H9 (cell line): ENCODE measurements at regions not wholly inside any gene's neighbourhood (a gene's known extent, or its start where the extent isn't known, plus 50 kb on each side); places are given as distances from the start of the nearest gene placed in this dataset.

ENCODE experiments used
- DNase-seq: peaks from one replicate; pipeline ENCODE4 v3.0.0-alpha.2; 2017
- H2AFZ ChIP-seq: one replicate; pipeline ENCODE4 v1.6.1; 2013; ENCODE audit warnings: mild to moderate bottlenecking, low read length, control low read depth, moderate library complexity
- H2AK5ac ChIP-seq: 2 replicates; pipeline ENCODE4 v1.6.1; 2013; ENCODE audit warnings: low read length, control low read depth, mixed read lengths; ENCODE audit not compliant: insufficient read length
- H2BK120ac ChIP-seq: one replicate; pipeline ENCODE4 v1.6.1; 2013; ENCODE audit warnings: low read depth, mild to moderate bottlenecking, low read length, control low read depth, inconsistent platforms; ENCODE audit not compliant: poor library complexity, severe bottlenecking
- H2BK12ac ChIP-seq: 2 replicates; pipeline ENCODE4 v1.6.1; 2013; ENCODE audit warnings: low read length, control low read depth, mixed read lengths, low read depth; ENCODE audit not compliant: insufficient read length
- H2BK15ac ChIP-seq: 2 replicates; pipeline ENCODE4 v1.6.1; 2013; ENCODE audit warnings: low read depth, low read length, control low read depth
- H2BK20ac ChIP-seq: one replicate; pipeline ENCODE4 v1.6.1; 2013; ENCODE audit warnings: low read depth, mild to moderate bottlenecking, low read length, control low read depth, inconsistent platforms; ENCODE audit not compliant: poor library complexity, severe bottlenecking
- H2BK5ac ChIP-seq: 2 replicates; pipeline ENCODE4 v1.6.1; 2013; ENCODE audit warnings: low read length, control low read depth, mixed read lengths; ENCODE audit not compliant: insufficient read length
- H3K14ac ChIP-seq: 2 replicates; pipeline ENCODE4 v1.6.1; 2013; ENCODE audit warnings: low read length, control low read depth; ENCODE audit not compliant: insufficient read depth
- H3K18ac ChIP-seq: 2 replicates; pipeline ENCODE4 v1.6.1; 2013; ENCODE audit warnings: low read depth, mild to moderate bottlenecking, mixed read lengths, low read length, control low read depth; ENCODE audit not compliant: insufficient read length
- H3K23ac ChIP-seq: 2 replicates; pipeline ENCODE4 v1.6.1; 2013; ENCODE audit warnings: low read length, control low read depth, mixed read lengths, low read depth; ENCODE audit not compliant: insufficient read length
- H3K23me2 ChIP-seq: 2 replicates; pipeline ENCODE4 v1.6.1; 2013; ENCODE audit warnings: low read depth, mild to moderate bottlenecking, mixed read lengths, low read length, control low read depth; ENCODE audit not compliant: insufficient read length, poor library complexity, severe bottlenecking
- H3K27ac ChIP-seq: 2 replicates; pipeline ENCODE4 v1.5.1; 2013; ENCODE audit warnings: low read length, control low read depth, mixed read lengths, low read depth; ENCODE audit not compliant: insufficient read length
- H3K27me3 ChIP-seq: 2 replicates; pipeline ENCODE4 v1.6.1; 2013; ENCODE audit warnings: low read length, control low read depth, inconsistent platforms; ENCODE audit not compliant: insufficient read depth
- H3K4ac ChIP-seq: 2 replicates; pipeline ENCODE4 v1.6.1; 2013; ENCODE audit warnings: low read depth, mild to moderate bottlenecking, control low read depth, inconsistent platforms, low read length, moderate library complexity
- H3K4me1 ChIP-seq: 2 replicates; pipeline ENCODE4 v1.6.1; 2013; ENCODE audit warnings: low read length, control low read depth, inconsistent platforms; ENCODE audit not compliant: insufficient read depth
- H3K4me2 ChIP-seq: 2 replicates; pipeline ENCODE4 v1.6.1; 2013; ENCODE audit warnings: low read length, control low read depth, mixed read lengths; ENCODE audit not compliant: insufficient read length, insufficient read depth
- H3K56ac ChIP-seq: 2 replicates; pipeline ENCODE4 v1.6.1; 2013; ENCODE audit warnings: low read depth, mild to moderate bottlenecking, mixed read lengths, low read length, control low read depth; ENCODE audit not compliant: insufficient read length
- H3K79me1 ChIP-seq: 2 replicates; pipeline ENCODE4 v1.6.1; 2013; ENCODE audit warnings: low read depth, mild to moderate bottlenecking, moderate library complexity, low read length, control low read depth, inconsistent platforms; ENCODE audit not compliant: insufficient read depth, poor library complexity, severe bottlenecking
- H3K79me2 ChIP-seq: 2 replicates; pipeline ENCODE4 v1.6.1; 2013; ENCODE audit warnings: low read length, control low read depth, inconsistent platforms; ENCODE audit not compliant: insufficient read depth
- H3K9ac ChIP-seq: 2 replicates; pipeline ENCODE4 v1.6.1; 2013; ENCODE audit warnings: low read length, control low read depth, mixed read lengths; ENCODE audit not compliant: insufficient read length; ENCODE audit errors: extremely low read depth
- H3K9me3 ChIP-seq: one replicate; pipeline ENCODE4 v1.6.1; 2013; ENCODE audit warnings: low read depth, low read length, inconsistent platforms; ENCODE audit not compliant: control insufficient read depth
- H3T11ph ChIP-seq: one replicate; pipeline ENCODE4 v1.6.1; 2013; ENCODE audit warnings: mild to moderate bottlenecking, low read length, control low read depth, inconsistent platforms
- H4K20me1 ChIP-seq: one replicate; pipeline ENCODE4 v1.6.1; 2013; ENCODE audit not compliant: control insufficient read depth, insufficient read length, insufficient read depth
- H4K5ac ChIP-seq: 2 replicates; pipeline ENCODE4 v1.6.1; 2013; ENCODE audit warnings: low read depth, mild to moderate bottlenecking, mixed read lengths, low read length, control low read depth; ENCODE audit not compliant: insufficient read length
- H4K8ac ChIP-seq: replicated peaks from 2 replicates; pipeline ENCODE4 v1.6.1; 2013; ENCODE audit warnings: low read length, control low read depth, mixed read lengths, low read depth; ENCODE audit not compliant: insufficient read length
- H4K91ac ChIP-seq: 2 replicates; pipeline ENCODE4 v1.6.1; 2013; ENCODE audit warnings: low read depth, mild to moderate bottlenecking, moderate library complexity, mixed read lengths, low read length, control low read depth; ENCODE audit not compliant: insufficient read length
- H3K27ac Mint-ChIP-seq, 3 experiments: 2 replicates in 2 of 3; 3 replicates in 1 of 3; pipeline ENCODE4 v1.8.0; 2020 to 2021; ENCODE audit warnings: mixed read lengths in 3 of 3, mild to moderate bottlenecking in 1 of 3, moderate library complexity in 1 of 3
- H3K27me3 Mint-ChIP-seq: 2 replicates; pipeline ENCODE4 v1.8.0; 2021; ENCODE audit warnings: low read depth, mild to moderate bottlenecking, moderate library complexity, mixed read lengths
- H3K36me3 Mint-ChIP-seq, 3 experiments: 2 replicates in 2 of 3; 3 replicates in 1 of 3; pipeline ENCODE4 v1.8.0; 2020 to 2021; ENCODE audit warnings: low read depth in 3 of 3, mixed read lengths in 3 of 3; ENCODE audit not compliant: insufficient read depth in 1 of 3
- H3K4me1 Mint-ChIP-seq, 2 experiments: 2 replicates each; pipeline ENCODE4 v1.8.0; 2020; ENCODE audit warnings: mixed read lengths in 2 of 2
- H3K4me3 Mint-ChIP-seq, 2 experiments: 2 replicates in 1 of 2; 3 replicates in 1 of 2; pipeline ENCODE4 v1.8.0; 2020 to 2021; ENCODE audit warnings: mild to moderate bottlenecking in 2 of 2, mixed read lengths in 2 of 2, moderate library complexity in 1 of 2
- H3K9me3 Mint-ChIP-seq, 2 experiments: 2 replicates in 1 of 2; 3 replicates in 1 of 2; pipeline ENCODE4 v1.8.0; 2020; ENCODE audit warnings: mild to moderate bottlenecking in 2 of 2, mixed read lengths in 2 of 2, moderate library complexity in 1 of 2
- CTCF ChIP-seq: fragments of 200-600 bp; sonication (generic); conservative IDR thresholded peaks from 3 replicates; pipeline ENCODE4 v1.8.0; 2021; ENCODE audit warnings: antibody characterized with exemption, mild to moderate bottlenecking

DNA sequence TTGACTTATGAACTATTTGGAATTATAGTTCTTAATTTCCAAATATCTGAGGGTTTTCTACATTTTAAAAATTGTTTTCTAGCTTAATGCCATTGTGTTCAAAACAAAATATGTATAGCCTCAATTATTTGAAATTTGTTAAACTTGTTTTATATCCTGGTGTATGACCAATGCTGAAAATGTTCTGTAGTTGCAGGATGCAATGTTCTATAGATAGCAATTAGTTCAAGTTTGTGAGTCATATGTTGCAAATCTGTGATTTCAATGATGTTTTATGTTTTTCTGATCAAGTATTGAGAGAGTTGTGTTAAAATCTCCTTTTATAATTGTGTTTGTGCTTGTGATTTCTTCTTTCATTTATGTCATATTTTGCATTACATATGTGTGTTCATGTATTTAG lies 517.5 kb downstream of the ADGRL2 start:
- H3K4ac ChIP-seq: no peak overlapping the region
- no peak overlapping the region for H4K91ac ChIP-seq
- Mint-ChIP-seq H3K9me3 (no peaks in the 10 kb centered on the region; a peak in 1 of 5 replicates), H3K27ac (no peak overlapping the region), H3K27me3 (no peaks in the 10 kb centered on the region), H3K4me3 (no peak overlapping the region), H3K4me1 (no peaks in the 10 kb centered on the region), H3K36me3 (no peaks in the 10 kb centered on the region; a peak in 1 of 7 replicates)
- H4K8ac ChIP-seq: no peak overlapping the region
- no peaks in the 10 kb centered on the region for H3K27me3 ChIP-seq
- no peak overlapping the region for H2BK120ac ChIP-seq
- no peaks in the 10 kb centered on the region for H3K79me2 ChIP-seq
- no peak for TF ChIP-seq CTCF
- no peak overlapping the region for H3K18ac ChIP-seq
- no peak overlapping the region for H2BK12ac ChIP-seq
- no peak overlapping the region for H3K14ac ChIP-seq
- H3K9me3 ChIP-seq: no peaks in the 10 kb centered on the region
- no peak overlapping the region for H2AFZ ChIP-seq
- no peak for DNase-seq
- H3K23me2 ChIP-seq: no peaks in the 10 kb centered on the region
- H2AK5ac ChIP-seq: no peak overlapping the region
- no peak overlapping the region for H3K56ac ChIP-seq
- no peak overlapping the region for H4K5ac ChIP-seq
- H2BK20ac ChIP-seq: no peak overlapping the region
- H3K9ac ChIP-seq: no peak overlapping the region
- no peak overlapping the region for H3K27ac ChIP-seq
- no peak overlapping the region for H3K4me2 ChIP-seq
- H2BK5ac ChIP-seq: no peak overlapping the region
- H3K4me1 ChIP-seq: no peaks in the 10 kb centered on the region
- H2BK15ac ChIP-seq: no peak overlapping the region
- no peaks in the 10 kb centered on the region for H3K79me1 ChIP-seq
- H3K23ac ChIP-seq: no peak overlapping the region
- H3T11ph ChIP-seq: no peak overlapping the region
- no peaks in the 10 kb centered on the region for H4K20me1 ChIP-seq
